DMS153 treated with DMSO at 0.1 percent for 48 hours (cell line): ENCODE measurements at regions not wholly inside any gene's neighbourhood (a gene's known extent, or its start where the extent isn't known, plus 50 kb on each side); places are given as distances from the start of the nearest gene placed in this dataset.

ENCODE experiments used
- DNase-seq: peaks from one replicate; lab custom pipeline; 2025; ENCODE audit not compliant: unreplicated experiment; lab: John Stamatoyannopoulos, UW

DNA sequence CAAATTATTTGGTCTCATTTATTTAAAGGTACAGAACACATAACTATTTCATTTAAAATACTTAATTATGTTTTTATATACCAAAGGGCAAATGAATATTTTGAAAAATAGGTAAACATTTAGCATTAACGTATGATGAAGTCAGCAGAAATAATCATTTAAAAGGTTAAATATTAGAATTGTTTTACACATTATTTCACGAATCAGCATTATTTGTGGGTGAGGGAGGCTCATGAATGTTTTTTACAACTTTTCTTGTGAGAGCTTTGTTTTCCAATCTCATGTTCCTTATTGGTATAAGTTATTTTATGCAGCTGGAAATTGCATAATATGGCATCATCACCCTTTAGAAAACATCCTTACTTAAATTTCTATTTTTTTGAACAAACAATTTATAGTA lies 73.9 kb upstream of the FSTL5 start:
- DNase-seq, result no peak

DNA sequence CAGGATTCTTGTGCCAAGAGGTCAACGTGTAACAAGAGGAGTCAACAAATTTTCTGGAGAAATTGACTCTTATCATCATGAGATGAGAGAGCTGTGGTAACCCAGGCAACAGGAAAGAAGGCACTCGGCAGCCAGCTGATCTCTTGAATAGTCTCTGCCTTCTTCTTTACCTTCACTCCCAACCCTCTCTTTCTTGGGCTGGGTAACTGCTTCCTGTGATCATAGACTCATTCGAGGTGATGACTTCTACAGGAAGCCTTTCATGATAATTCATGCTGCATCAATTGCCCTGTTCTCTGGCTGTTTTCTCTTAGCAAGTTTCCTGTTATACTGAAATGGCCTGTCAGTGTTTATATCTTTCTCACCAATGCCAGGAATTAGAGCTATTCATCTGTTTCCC lies 70.8 kb upstream of the FSTL5 start:
- DNase-seq, result no peak

DNA sequence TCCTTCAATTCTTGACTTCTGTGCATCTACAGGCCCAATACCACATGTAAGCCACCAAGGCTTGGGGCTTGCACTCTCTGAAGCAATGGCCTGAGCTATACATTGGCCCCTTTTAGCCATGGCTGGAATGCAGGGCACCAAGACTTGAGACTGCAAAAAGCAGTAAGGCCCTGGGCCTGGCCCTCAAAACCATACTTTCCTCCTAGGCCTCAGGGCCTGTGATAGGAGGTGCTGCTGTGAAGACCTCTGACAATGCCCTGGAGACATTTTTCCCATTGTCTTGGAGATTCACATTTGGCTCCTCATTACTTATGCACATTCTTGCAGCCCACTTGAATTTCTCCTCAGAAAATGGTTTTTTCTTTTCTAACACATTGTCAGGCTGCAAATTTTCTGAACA lies 68.5 kb upstream of the FSTL5 start:
- DNase-seq, result no peak

DNA sequence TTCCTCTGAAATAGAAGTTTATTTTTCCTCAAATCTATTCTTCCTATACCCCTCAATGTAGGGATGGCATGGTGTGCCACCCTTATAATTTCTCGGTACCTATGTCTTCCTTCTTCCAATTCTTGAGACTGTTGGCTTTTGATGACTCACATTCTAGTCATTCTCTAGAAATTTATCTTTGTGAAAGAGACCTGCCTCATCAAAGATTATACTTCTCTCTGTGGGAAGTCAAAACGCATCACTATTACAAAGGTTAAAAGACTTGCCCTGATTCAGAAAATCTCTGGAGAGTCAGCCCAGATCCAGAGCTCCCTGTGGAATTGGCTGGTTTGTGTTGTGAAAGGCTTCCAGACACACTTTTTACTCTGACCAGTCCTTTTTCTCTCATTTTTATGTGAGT lies 65.9 kb upstream of the FSTL5 start:
- DNase-seq, result no peak

DNA sequence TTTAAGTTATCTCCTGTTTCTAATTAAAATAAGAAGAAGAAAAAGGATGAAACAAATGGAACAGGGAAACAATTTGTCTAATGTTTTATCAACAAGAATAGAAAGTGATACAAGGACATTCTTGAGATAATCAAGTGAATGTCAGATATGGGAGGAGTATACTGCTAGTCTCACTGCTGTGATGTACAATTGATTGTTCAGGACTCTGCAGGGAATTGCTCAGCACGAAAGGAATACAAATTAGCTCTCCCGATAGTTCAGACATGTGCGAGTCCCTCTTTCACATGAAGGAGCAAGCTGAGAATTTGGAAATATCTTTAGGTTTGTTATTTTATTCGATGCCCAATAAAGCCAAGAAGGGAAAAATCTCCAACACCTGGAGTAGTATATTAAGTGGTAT lies 57.3 kb upstream of the FSTL5 start:
- DNase-seq, result no peak
